ENCODE measurements at regions not wholly inside any gene's neighbourhood (a gene's known extent, or its start where the extent isn't known, plus 50 kb on each side); places are given as distances from the start of the nearest gene placed in this dataset.

DNA sequence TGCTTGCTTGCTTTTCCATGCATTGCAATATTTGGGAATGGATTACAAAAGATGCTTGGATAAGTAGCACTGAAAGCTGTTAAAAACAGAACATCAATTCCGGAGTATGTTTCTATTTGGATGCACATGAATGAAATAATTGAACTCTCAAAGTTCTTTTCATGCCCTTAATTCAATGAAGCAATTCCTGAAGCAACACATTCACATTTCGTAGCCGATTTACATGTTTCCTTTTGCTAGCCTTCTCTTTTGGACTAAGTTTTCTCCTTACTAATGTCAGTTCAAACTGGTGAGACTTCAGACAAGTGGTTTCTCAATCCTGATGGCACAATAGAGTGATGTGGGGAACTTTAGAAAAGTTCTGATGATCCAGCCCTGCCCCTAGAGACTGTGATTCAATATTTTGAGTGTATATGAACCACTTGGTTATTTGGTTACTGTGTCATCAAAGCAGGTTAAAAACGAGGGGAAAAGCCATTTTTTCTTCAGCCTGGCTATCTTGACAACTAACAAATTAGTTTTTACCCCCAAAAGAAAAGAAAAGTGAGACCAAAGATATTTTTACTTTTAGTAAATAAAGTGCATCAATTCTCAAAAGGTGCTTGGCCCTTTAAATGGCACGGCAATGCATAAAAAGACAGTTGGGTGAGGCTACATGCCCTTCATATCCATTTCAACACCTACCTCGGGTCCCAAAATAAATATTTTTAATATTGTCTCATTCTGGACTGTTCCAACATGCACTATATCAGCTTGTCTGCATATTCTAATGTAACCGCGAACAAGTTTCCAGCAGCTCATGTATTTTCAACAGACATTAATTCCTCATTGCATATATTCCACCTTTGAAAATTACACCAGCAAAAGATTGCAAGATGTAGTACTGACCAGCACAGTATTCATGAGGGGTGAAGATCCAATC, 90.1 kb upstream of the RPL34 start:
- H3K27me3 ChIP-seq (ENCODE audit: control insufficient read depth, insufficient read depth, low read length): no peaks in the 10 kb centered on the region
- H3K27ac ChIP-seq: no peak overlapping the region
- H3K79me2 ChIP-seq: no peaks in the 10 kb centered on the region
- TF ChIP-seq, protein P1, sequence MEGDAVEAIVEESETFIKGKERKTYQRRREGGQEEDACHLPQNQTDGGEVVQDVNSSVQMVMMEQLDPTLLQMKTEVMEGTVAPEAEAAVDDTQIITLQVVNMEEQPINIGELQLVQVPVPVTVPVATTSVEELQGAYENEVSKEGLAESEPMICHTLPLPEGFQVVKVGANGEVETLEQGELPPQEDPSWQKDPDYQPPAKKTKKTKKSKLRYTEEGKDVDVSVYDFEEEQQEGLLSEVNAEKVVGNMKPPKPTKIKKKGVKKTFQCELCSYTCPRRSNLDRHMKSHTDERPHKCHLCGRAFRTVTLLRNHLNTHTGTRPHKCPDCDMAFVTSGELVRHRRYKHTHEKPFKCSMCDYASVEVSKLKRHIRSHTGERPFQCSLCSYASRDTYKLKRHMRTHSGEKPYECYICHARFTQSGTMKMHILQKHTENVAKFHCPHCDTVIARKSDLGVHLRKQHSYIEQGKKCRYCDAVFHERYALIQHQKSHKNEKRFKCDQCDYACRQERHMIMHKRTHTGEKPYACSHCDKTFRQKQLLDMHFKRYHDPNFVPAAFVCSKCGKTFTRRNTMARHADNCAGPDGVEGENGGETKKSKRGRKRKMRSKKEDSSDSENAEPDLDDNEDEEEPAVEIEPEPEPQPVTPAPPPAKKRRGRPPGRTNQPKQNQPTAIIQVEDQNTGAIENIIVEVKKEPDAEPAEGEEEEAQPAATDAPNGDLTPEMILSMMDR (IDR thresholded peaks at IDR 0.05): no peak
- no peak overlapping the region for H3K4me2 ChIP-seq (ENCODE audit: low read length)
- H3K9ac ChIP-seq: no peak overlapping the region
- H3K4me1 ChIP-seq: no peaks in the 10 kb centered on the region
- no peaks in the 10 kb centered on the region for H3K9me3 ChIP-seq (ENCODE audit: control insufficient read depth, low read length)
- no peak overlapping the region for H3K4me3 ChIP-seq (ENCODE audit: low read depth, low read length)
- no peaks in the 10 kb centered on the region for H3K36me3 ChIP-seq (ENCODE audit: control insufficient read depth, insufficient read depth, low read length)
- H2AFZ ChIP-seq: no peak overlapping the region

DNA sequence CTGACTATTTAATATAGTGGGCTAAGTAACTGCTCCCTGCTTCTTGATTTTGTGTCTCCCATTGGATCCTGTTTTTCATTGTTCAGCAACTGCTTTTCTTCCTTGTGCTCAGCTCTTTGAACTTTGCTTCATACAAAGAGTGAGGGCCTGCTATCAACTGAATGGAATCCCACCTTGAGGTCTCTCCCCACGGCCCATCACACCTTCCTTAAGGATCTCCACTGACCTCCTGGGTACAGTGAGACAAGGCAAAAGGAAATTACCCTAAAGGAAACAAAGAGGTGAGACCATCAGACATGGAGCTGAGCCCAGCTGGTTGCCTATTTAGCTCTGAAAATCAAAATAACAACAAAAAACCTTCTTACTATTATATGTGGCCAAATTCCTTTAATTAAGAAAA, 91.3 kb upstream of the RPL34 start:
- no peaks in the 10 kb centered on the region for H3K9me3 ChIP-seq (ENCODE audit: control insufficient read depth, low read length)
- H3K4me2 ChIP-seq (ENCODE audit: low read length): no peak overlapping the region
- H3K36me3 ChIP-seq (ENCODE audit: control insufficient read depth, insufficient read depth, low read length): no peaks in the 10 kb centered on the region
- no peak overlapping the region for H2AFZ ChIP-seq
- H3K9ac ChIP-seq: no peak overlapping the region
- no peak overlapping the region for H3K27ac ChIP-seq
- TF ChIP-seq, protein P1 (IDR thresholded peaks at IDR 0.05): no peak
- no peak overlapping the region for H3K4me3 ChIP-seq (ENCODE audit: low read depth, low read length)
- no peaks in the 10 kb centered on the region for H3K79me2 ChIP-seq
- H3K27me3 ChIP-seq (ENCODE audit: control insufficient read depth, insufficient read depth, low read length): no peaks in the 10 kb centered on the region
- H3K4me1 ChIP-seq: no peaks in the 10 kb centered on the region

DNA sequence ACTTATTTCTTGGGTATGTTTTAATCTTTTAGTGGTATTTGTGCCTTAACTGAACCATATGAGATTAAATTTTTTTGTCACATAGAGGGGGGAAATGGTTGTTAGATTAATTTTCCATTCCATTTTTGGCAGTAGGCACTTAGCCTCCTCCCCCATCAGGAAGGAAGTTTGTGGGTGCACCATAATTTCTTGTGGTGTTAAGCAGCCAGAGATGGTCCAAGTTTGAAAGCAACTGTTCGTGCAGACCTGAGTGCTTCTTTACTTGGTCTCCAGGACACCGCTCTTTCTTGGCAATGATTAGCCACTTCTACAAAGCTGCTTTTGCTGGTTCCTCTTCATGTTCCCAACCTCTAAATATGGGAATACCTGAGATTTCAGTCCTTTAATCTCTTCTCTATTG, 92.7 kb upstream of the RPL34 start:
- Histone ChIP-seq H3K79me2 (no peaks in the 10 kb centered on the region), H3K4me2 (ENCODE audit: low read length) (no peak overlapping the region), H3K9ac (no peak overlapping the region), H3K4me1 (no peaks in the 10 kb centered on the region), H3K4me3 (ENCODE audit: low read depth, low read length) (no peak overlapping the region), H3K36me3 (ENCODE audit: control insufficient read depth, insufficient read depth, low read length) (no peaks in the 10 kb centered on the region), H2AFZ (no peak overlapping the region), H3K27ac (no peak overlapping the region), H3K27me3 (ENCODE audit: control insufficient read depth, insufficient read depth, low read length) (no peaks in the 10 kb centered on the region), H3K9me3 (ENCODE audit: control insufficient read depth, low read length) (no peaks in the 10 kb centered on the region)
- TF ChIP-seq, protein P1 (IDR thresholded peaks at IDR 0.05): no peak

DNA sequence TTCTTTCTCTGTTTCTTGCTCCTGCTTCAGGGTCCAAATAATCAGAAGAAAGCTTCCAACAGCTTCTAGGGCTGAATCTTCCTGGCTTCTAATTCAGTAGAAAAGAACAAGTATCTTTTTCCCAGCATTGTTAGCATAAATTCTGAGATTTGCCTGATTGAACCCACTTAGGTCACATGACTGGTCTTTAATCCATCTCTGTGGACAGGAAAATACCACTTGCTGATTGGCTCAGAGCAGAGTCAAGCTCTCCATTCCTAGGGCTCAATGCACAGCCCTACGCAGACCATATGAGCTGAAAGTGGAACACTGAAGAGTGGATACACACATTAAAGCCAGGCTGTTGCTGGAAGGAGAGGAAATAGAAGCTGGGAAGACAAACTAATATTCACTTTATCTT, 99.6 kb upstream of the RPL34 start:
- Histone ChIP-seq H3K4me2 (ENCODE audit: low read length) (no peak overlapping the region), H3K4me3 (ENCODE audit: low read depth, low read length) (no peak overlapping the region), H3K79me2 (no peaks in the 10 kb centered on the region), H3K9ac (no peak overlapping the region), H3K36me3 (ENCODE audit: control insufficient read depth, insufficient read depth, low read length) (no peaks in the 10 kb centered on the region), H3K27me3 (ENCODE audit: control insufficient read depth, insufficient read depth, low read length) (no peaks in the 10 kb centered on the region), H2AFZ (no peak overlapping the region), H3K4me1 (no peaks in the 10 kb centered on the region), H3K9me3 (ENCODE audit: control insufficient read depth, low read length) (no peaks in the 10 kb centered on the region), H3K27ac (no peak overlapping the region)
- TF ChIP-seq, protein P1 (IDR thresholded peaks at IDR 0.05): no peak
